ENCODE measurements at regions not wholly inside any gene's neighbourhood (a gene's known extent, or its start where the extent isn't known, plus 50 kb on each side); places are given as distances from the start of the nearest gene placed in this dataset.
"Not testable (repeated sequence)": the region's sequence is repeated elsewhere in the genome, so short reads cannot be mapped to it uniquely, and the experiment has no call there.

DNA sequence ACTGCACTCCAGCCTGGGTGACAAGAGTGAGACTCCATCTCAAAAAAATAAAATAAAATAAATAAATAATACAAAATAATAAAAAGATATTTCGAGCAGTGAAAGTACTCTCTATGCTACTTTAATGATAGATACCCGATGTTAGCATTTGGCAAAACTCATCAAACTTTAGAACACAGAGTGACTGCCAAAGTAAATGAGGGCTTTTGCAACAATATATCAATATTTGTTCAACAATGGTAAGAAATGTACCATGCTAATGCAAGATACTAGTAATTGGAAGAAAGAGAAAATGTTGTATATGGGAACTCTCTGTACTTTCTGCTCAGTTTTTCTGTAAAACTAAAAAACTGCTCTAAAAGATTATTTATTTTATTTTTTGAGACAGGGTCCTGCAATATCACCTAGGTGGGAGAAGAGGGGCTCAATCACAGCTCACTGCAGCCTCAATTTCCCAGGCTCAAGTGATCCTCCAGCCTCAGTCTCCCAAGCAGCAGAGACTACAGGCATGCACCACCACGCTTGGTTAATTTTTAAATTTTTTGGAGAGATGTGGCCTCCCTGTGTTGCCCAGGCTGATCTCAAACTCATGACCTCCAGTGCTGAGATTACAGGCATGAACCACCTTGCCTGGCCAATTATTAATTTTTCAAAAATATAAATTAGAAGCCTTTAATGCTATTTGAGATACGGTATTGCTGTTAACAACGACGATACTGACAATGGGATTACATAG is 650.5 kb upstream of the NR2F2 start:
- no peak for DNase-seq

GRCh38 chr15:95680728-95681127 is 649.8 kb upstream of the NR2F2 start:
- no peak for DNase-seq

DNA sequence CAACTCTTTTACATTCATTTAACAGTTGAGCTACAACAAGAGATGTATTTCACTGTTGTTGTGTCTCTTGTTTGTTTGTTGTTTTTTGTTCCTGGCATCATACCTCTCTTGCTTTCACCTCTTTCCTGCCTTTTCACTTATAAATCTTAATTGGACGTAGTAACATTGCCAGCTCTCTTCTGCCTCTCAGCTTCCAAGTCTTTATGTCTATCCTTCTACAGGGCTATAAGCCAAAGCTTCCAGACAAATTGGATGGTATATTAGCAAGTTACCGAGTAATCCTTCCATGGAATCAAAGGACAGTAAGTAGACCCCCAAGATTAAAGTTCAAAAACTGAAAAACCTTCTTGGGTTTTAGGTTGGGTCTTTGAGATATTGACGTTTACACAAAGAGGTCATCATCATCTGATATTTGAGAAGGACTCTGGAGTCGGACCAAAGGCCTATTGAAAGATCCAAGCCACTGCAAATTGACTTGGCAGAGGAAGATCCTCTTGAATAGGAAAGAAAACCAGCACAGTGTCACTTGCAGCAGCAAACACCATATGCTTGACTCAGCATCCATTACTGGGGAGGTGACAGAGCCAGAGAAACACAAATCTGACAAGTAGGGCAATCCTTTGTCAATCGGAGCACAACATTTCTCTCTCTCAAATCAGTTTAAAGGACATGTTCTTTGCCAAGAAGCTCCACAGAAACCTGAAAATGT is 648.5 kb upstream of the NR2F2 start:
- no peak for DNase-seq

DNA sequence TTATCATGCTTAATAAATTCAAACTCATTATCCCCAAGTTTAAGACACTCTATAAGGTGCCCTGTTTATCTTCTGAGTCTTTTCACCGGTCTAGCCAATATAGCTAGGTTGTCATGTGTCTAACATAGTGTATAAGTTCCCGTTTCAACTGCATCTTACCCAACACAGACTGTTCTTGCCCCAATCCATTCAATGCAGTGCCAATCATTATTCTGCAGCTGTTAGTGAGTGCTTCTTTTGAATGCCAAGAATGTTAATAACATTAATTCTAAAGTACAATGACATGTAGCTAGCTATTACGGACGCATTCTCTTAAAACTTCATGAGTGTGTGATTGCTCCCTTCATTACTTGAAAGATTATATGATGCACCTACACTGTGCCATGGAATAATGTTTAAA is 646.4 kb upstream of the NR2F2 start:
- no peak for DNase-seq

- no peak for DNase-seq
Measured at GRCh38 chr15:95684693-95685115, 645.8 kb upstream of the NR2F2 start.

DNA sequence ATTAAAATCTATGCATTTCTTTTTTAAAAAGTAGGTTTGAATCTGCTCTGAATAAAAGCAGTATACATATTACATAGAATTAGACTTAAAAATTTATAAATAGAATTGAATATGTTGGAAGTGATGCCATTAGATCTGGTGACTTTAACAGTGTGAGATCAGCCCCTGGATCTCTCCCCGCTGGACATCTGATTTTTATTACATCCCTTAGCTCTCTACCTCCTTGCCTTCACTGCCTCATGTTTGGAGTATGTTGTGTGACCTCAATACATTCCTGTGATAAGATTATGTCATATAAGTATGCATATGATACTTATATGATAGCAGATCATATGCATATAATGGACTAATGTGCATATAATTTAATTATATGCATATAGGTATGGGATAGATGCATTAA is 643.4 kb upstream of the NR2F2 start:
- DNase-seq, result no peak

DNA sequence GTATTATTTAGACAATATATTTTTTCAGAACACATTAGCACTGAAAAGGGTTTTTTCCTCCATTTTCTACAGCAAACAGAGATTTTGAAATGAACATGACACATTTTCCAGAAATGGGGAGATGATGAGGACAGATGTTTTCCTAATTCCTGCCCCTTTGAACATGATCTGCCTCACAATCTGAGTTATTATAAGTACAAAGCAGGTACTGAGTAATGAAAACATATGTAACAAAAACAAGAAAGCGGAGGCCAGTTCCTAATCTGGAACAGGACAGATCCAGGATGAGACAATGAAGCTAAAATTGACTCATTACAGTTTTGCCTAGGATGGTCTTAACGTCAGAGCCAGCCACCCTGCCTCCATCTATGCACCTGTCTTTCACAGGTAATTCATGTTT is 642.8 kb upstream of the NR2F2 start:
- no peak for DNase-seq

GRCh38 chr15:95690631-95691340 is 639.7 kb upstream of the NR2F2 start:
- DNase-seq, result no peak

DNA sequence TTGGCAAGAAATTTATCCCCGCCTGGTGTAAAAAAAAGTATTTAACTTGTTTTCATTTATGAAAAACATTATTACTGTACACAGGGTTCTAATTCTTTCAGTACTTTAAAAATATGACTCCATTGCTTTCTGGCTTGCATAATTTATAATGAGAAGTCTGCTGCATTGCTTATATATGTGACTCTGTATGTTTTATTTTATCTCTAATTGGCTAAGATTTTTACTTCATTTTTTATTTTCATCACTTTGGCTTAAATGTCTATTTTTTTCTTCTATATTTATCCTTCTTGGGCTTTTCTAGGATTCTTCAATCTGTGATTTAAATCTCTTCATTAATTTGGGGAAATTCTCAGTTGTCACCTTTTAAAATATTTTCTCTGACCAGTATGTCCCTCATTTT is 636.6 kb upstream of the NR2F2 start:
- no peak for DNase-seq

DNA sequence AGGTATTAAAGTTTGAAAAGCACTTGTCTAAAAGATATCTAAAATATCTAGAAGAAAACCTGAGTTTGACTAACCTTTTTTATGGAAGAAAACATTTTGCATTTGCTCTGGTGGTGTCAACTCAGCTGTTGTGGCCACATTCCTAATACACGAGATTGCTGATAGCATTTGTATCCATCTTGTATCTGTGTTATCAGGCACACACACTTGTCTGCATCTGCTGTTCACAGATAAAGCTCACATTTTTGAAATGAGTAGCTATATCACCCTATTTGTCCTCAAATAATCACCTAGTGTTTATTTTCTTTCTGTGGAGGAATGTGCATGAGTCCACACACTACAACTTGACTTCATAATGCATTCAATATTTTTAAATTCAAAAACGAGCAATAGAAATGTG is 632.3 kb upstream of the NR2F2 start:
- DNase-seq, result no peak

DNA sequence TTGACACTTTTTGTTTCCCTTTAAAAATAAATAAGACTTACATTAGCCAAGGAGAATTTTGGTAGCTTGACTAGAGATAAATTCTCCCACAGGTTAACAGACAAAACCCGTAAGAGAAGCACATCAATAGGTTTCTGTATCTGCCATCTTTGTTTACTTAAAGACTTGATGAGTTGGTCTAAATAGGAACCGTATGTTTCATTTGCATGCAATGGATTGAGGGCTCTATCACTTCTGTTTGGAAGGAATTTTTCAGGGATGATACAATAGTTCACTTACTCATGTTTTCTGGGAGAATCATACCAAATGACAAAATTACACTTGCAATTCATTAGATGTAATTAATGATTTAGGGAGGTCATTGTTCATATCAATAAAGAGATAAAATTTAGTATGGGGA is 631.5 kb upstream of the NR2F2 start:
- no peak for DNase-seq

GRCh38 chr15:95699578-95699977 is 630.9 kb upstream of the NR2F2 start:
- DNase-seq, result no peak

DNA sequence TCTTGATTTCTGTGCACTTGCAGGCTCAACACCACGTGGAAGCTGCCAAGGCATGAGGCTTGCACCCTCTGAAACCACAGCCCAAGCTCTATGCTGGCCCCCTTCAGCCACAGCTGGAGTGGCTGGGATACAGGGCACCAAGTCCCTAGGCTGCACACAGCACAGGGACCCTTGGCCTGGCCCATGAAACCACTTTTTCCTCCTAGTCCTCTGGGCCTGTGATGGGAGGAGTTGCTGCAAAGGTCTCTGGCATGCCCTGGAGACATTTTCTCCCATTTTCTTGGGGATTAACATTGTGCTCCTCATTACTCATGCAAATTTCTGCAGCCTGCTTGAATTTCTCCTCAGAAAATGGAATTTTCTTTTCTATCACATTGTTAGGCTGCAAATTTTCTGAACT is 629.8 kb upstream of the NR2F2 start:
- not testable (repeated sequence) for DNase-seq

DNA sequence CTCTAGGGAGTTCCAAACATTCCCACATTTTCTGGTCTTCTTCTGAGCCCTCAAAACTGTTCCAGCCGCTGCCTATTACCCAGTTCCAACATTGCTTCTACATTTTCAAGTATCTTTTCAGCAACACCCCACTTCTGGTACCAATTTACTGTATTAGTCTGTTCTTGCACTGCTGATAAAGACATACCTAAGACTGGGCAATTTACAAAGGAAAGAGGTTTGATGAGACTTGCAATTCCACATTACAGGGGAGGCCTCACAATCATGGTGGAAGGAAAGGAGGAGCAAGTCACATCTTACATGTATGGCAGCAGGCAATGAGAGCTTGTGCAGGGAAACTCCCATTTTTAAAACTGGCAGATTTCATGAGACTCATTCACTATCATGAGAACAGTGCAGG is 629.1 kb upstream of the NR2F2 start:
- DNase-seq, result no peak

DNA sequence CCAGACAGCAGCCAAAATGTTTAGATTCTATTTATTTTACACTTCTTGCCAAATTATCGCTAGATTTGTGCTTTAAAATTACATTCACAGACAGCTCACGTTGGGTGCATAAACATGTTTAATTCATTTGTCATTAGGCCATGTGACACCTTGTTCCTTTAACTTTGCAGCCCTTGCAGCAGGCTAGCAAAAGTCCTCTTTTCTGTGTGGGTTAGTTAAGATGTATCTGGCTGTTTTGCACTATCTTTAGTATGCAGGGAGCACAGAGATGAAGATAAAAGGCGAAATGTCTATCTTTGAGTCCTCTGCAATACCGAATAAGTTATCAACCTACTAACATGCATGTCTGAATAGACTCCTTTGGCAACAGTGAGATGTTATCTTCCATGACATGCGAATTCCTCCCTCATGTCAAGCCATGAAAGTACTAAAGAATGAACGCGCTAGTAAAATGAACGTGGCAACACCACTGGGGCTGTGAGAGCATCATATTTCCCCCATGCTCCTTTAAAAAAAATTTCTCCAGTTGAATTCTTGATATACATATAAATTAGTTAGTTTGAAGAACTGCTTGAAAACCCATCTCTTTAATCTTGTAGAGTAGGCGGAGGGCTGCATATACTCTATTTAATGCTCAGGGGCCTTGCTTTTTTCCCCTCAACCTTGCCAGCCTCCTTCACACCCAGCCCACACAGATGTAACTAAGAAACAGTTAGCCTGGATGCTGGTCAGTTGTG is 620.4 kb upstream of the NR2F2 start:
- DNase-seq, result no peak

DNA sequence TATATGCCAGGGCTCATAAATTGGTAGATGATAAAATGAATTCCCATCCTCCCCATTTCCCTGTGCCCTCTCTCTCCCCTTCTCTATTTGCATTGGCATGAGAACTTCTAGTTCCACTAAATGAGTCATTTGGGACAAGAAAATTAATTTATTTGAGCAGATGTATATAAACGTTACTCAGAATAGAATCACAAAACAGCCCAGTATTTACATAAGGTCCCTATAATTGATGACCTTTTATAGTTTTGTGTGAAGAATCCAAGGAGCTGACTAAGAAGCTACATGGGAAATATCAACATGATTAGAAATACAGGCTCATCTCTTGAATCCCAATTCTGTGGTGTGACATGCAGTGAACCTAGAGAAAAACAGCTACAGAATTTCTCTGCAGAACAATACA is 617.7 kb upstream of the NR2F2 start:
- DNase-seq, result no peak

- DNase-seq, result no peak
Measured at GRCh38 chr15:95713324-95713723, 617.2 kb upstream of the NR2F2 start.

- no peak for DNase-seq
Measured at GRCh38 chr15:95715116-95715903, 615.2 kb upstream of the NR2F2 start.

GRCh38 chr15:95715906-95716656 is 614.4 kb upstream of the NR2F2 start:
- DNase-seq, result no peak

GRCh38 chr15:95716708-95717107 is 613.8 kb upstream of the NR2F2 start:
- no peak for DNase-seq

DNA sequence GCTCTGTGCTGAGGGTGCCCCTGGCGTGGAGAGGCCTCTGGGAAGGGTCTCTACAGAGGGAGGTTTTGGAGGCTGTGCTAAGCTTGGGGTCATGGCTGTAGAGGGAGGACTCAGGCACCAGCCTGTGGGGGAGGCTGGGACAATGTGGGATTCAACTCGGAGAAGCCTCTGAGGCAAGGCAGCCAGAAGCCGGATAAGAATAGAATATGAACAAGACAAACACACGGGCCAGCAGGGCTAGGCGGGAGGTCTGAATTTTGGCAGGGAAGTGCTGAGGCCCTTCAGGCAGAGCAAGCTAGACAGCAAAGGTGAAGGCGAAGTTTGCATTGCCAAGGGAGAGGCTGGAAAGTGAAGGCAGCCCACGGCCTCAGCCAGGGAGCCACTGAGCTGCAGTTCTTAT is 612.1 kb upstream of the NR2F2 start:
- DNase-seq, result no peak
